OCI-LY3 (cell line): ENCODE measurements at regions not wholly inside any gene's neighbourhood (a gene's known extent, or its start where the extent isn't known, plus 50 kb on each side); places are given as distances from the start of the nearest gene placed in this dataset.

Experiments
- H2AFZ ChIP-seq: fragments of 200-600, 300-600 bp; shearing (Covaris generic); 2 replicates; pipeline ENCODE4 v1.6.0; 2014; ENCODE audit warnings: antibody characterized with exemption, low read depth, low read length
- H3K27ac ChIP-seq: fragments of 200-600, 300-600 bp; sonication (generic); 2 replicates; pipeline ENCODE4 v1.5.1; 2014; ENCODE audit warnings: mild to moderate bottlenecking, low read length, moderate library complexity, mixed read lengths
- H3K27me3 ChIP-seq: fragments of 200-600, 300-600 bp; sonication (generic); 2 replicates; pipeline ENCODE4 v1.6.1; 2014; ENCODE audit warnings: low read depth, low read length, mixed read lengths
- H3K36me3 ChIP-seq: fragments of 200-600, 300-600 bp; sonication (generic); replicated peaks from 2 replicates; pipeline ENCODE3; 2014; ENCODE audit warnings: low read depth, low read length, mixed read lengths
- H3K4me1 ChIP-seq: fragments of 300-600, 200-600 bp; sonication (generic); 2 replicates; pipeline ENCODE4 v1.6.1; 2014; ENCODE audit warnings: low read length, mixed read lengths
- H3K4me2 ChIP-seq: fragments of 200-600, 300-600 bp; sonication (generic); 2 replicates; pipeline ENCODE4 v1.6.1; 2014; ENCODE audit warnings: low read length, mixed read lengths
- H3K4me3 ChIP-seq: fragments of 300-600, 200-600 bp; sonication (generic); 2 replicates; pipeline ENCODE4 v1.5.1; 2014; ENCODE audit warnings: antibody characterized with exemption, mild to moderate bottlenecking, low read length, moderate library complexity
- H3K79me2 ChIP-seq: fragments of 300-600, 200-600 bp; shearing (Covaris generic); 2 replicates; pipeline ENCODE4 v1.6.1; 2014; ENCODE audit warnings: mild to moderate bottlenecking, low read length, mixed read lengths
- H3K9ac ChIP-seq: fragments of 300-600, 200-600 bp; shearing (Covaris generic); 2 replicates; pipeline ENCODE4 v1.6.0; 2014; ENCODE audit warnings: mild to moderate bottlenecking, low read length, moderate library complexity
- H3K9me3 ChIP-seq: fragments of 200-600, 300-600 bp; shearing (Covaris generic); 2 replicates; pipeline ENCODE4 v1.6.1; 2014; ENCODE audit warnings: low read length, mixed read lengths; ENCODE audit not compliant: insufficient read depth
- H4K20me1 ChIP-seq: fragments of 200-600, 300-600 bp; sonication (generic); 2 replicates; pipeline ENCODE4 v1.6.1; 2016; ENCODE audit warnings: low read length, mixed read lengths; ENCODE audit not compliant: insufficient read depth
- CTCF ChIP-seq: fragments of 200-600, 300-600 bp; sonication (generic); IDR thresholded peaks from 2 replicates; pipeline ENCODE4 v1.5.1; 2014; ENCODE audit warnings: antibody characterized with exemption, low read length, low read depth

DNA sequence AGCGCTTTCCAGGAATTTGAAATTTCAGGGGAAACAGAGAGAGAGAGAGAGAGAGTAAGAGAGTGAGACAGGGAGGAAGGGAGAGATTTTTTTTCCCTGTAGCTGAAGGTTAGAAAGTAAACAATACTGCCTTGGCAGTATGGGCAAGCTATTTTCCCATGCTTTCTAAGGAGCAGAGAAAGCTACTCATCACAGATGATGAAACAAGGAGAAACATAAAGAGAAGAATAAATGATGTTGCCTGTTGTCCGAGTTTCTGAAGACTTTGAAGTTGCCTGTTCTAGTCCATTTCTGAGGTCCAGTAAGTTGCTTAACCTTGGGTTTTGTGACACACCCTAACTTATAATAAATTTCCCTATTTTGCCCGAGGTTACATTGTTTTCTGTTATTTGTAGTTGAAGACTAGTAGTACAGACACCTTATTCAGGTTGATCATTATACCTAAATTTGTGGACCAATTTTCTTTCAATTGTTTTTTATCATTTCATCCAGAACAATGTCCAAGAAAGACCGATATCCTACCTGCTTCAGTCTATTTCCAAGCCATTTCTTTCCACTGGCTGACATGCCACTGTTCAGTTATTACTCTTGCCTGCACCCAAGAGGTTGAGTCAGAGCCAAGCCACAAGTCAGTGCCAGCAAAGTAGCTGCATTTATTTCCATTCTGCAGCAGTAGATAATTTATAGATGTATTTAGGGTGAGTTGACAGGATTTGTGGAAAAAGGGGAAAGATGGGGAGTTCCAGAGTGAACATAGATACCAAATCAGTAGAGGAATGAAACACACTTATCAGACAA is 49.7 kb upstream of the SLC16A2 start:
- TF ChIP-seq CTCF: no peak
- H2AFZ ChIP-seq: no peak overlapping the region
- no peaks in the 10 kb centered on the region for H3K36me3 ChIP-seq
- H3K9ac ChIP-seq: no peak overlapping the region
- H3K4me2 ChIP-seq: no peak overlapping the region
- H3K79me2 ChIP-seq: no peaks in the 10 kb centered on the region
- H3K27ac ChIP-seq: no peak overlapping the region
- peaks cover 27% of the 10 kb centered on the region for H3K4me1 ChIP-seq
- H3K4me3 ChIP-seq: no peak overlapping the region
- H4K20me1 ChIP-seq: no peaks in the 10 kb centered on the region
- H3K9me3 ChIP-seq: no peaks in the 10 kb centered on the region
- H3K27me3 ChIP-seq: no peaks in the 10 kb centered on the region
